ENCODE measurements at regions not wholly inside any gene's neighbourhood (a gene's known extent, or its start where the extent isn't known, plus 50 kb on each side); places are given as distances from the start of the nearest gene placed in this dataset.
"Not testable (repeated sequence)": the region's sequence is repeated elsewhere in the genome, so short reads cannot be mapped to it uniquely, and the experiment has no call there.

- no peak for DNase-seq
- in situ Hi-C loops (cut with MboI; ENCODE audit: low pct_unique_long_range_greater_than_20kb, low sequenced_read_pairs), result no loop called here
Measured at GRCh38 chr14:46008348-46008747, 643.2 kb downstream of the RPL10L start.

- no peak for DNase-seq
- in situ Hi-C loops (cut with MboI; ENCODE audit: low pct_unique_long_range_greater_than_20kb, low sequenced_read_pairs), result no loop called here
Measured at GRCh38 chr14:45998554-45998953, 653.0 kb downstream of the RPL10L start.

DNA sequence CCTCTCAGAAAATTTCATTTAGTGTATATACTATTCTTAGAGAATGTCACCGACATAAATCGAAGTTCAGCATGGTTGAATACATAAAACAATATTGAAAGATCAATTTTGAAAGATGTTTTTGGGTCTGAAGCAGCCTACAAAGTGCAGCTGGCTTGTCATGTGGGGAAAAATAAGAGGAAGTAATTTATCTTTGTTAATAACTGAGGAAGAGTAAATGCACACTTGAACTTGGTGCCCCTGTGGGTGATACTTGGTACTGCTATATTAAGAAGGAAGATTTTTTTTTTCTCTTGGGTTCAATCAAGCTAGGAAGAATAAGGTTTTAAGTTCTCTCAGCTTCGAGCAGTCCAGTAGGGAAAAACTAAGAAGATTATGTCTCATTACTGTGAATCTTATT lies 661.3 kb downstream of the RPL10L start:
- in situ Hi-C loops (cut with MboI; ENCODE audit: low pct_unique_long_range_greater_than_20kb, low sequenced_read_pairs), result no loop called here
- peak; percentile 8 for DNase-seq

DNA sequence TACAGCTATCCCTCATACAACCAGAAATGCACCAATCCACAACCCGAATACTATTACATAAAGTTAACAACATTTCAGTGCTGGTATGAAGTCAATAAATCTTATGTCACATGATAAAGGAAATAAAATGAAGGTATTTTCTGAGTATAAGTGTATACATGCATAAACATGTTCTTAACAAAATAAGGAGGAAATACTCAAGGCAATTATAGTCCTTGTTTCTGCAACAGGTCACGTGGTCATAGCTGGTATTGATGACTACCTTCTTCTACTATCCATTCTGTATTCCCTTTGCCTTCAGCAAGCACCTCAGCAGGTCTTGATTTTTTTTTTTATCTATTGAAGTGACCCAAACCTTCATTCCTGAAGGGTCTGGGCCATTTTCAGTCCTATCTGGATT lies 675.6 kb downstream of the RPL10L start:
- DNase-seq, result no peak
- in situ Hi-C loops (cut with MboI; ENCODE audit: low pct_unique_long_range_greater_than_20kb, low sequenced_read_pairs), result no loop called here

GRCh38 chr14:45972416-45972815 lies 679.2 kb downstream of the RPL10L start:
- no peak for DNase-seq
- in situ Hi-C loops (cut with MboI; ENCODE audit: low pct_unique_long_range_greater_than_20kb, low sequenced_read_pairs), result no loop called here

DNA sequence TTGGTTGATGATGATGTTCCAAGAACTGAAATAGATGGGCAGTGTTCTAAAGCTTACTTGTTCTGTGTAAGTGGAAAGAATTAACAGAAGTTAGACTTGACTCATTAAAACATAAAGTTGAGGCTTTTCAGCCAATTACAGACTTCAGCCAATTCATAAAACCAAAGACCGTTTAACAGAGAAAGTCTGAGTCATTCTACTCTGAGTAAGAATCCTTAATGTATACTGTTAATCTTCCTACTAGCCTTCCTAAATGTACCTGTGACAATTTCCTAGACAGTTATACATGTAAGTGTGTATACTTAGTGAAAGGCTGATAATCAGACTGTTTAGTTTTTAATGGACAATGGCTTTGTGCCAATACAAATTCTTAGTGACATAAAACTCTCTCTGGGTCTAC lies 681.0 kb downstream of the RPL10L start:
- in situ Hi-C loops (cut with MboI; ENCODE audit: low pct_unique_long_range_greater_than_20kb, low sequenced_read_pairs), result no loop called here
- no peak for DNase-seq

- no peak for DNase-seq
- in situ Hi-C loops (cut with MboI; ENCODE audit: low pct_unique_long_range_greater_than_20kb, low sequenced_read_pairs), result no loop called here
Measured at GRCh38 chr14:45968037-45968436, 683.5 kb downstream of the RPL10L start.

- DNase-seq, result no peak
- in situ Hi-C loops (cut with MboI; ENCODE audit: low pct_unique_long_range_greater_than_20kb, low sequenced_read_pairs), result no loop called here
Measured at GRCh38 chr14:45949479-45949878, 696.5 kb upstream of the MIS18BP1 start.

- in situ Hi-C loops (cut with MboI; ENCODE audit: low pct_unique_long_range_greater_than_20kb, low sequenced_read_pairs), result no loop called here
- no peak for DNase-seq
Measured at GRCh38 chr14:45947830-45948229, 694.8 kb upstream of the MIS18BP1 start.

GRCh38 chr14:45946251-45946650 lies 693.2 kb upstream of the MIS18BP1 start:
- no peak for DNase-seq
- in situ Hi-C loops (cut with MboI; ENCODE audit: low pct_unique_long_range_greater_than_20kb, low sequenced_read_pairs), result no loop called here

GRCh38 chr14:45940318-45940717 lies 687.3 kb upstream of the MIS18BP1 start:
- in situ Hi-C loops (cut with MboI; ENCODE audit: low pct_unique_long_range_greater_than_20kb, low sequenced_read_pairs), result no loop called here
- DNase-seq, result no peak

- DNase-seq, result no peak
- in situ Hi-C loops (cut with MboI; ENCODE audit: low pct_unique_long_range_greater_than_20kb, low sequenced_read_pairs), result no loop called here
Measured at GRCh38 chr14:45939572-45939971, 686.6 kb upstream of the MIS18BP1 start.

DNA sequence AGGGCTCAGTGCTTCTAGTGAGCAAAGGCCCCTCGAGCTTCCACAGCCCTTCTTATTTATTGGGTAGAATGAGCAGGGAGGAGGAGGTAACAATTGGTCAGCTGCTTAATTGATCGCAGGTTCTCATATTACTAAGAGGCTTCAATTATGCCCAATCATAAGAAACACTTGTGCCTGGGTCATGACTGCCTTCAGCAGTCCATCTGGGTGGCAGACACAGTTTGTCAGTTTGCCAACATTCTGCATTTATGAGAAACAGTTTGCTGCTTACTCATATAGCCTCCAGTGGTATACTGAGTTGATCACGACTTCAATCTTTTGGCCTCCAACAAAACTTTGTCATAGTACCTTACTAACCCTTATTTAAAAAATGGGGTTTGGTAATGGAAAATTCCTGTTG lies 667.0 kb upstream of the MIS18BP1 start:
- DNase-seq; in situ Hi-C loops (cut with MboI; ENCODE audit: low pct_unique_long_range_greater_than_20kb, low sequenced_read_pairs): not testable (repeated sequence)

- in situ Hi-C loops (cut with MboI; ENCODE audit: low pct_unique_long_range_greater_than_20kb, low sequenced_read_pairs), result no loop called here
Measured at GRCh38 chr14:45916340-45916953, 663.4 kb upstream of the MIS18BP1 start.

DNA sequence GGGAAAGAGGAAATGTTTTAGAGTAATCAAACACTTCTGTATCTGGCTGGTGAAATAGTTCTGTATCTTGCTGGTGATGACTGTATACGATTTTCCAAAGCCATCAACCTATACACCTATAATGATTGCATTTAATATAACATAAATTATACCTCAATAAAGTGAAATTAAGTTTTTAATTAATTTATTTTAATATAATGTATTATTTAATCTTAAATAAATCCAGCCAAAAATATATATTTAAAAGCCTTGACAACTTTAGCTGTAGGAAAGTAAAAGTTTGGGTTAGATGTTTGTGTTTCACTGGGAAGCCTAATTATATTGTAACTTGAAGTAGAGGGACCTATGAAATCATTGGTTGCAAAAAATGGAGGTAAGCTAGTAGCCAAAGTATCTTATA lies 654.8 kb upstream of the MIS18BP1 start:
- in situ Hi-C loops (cut with MboI; ENCODE audit: low pct_unique_long_range_greater_than_20kb, low sequenced_read_pairs), result no loop called here
- DNase-seq, result no peak

More at GRCh38 chr14:45916340-45916953, 663.4 kb upstream of the MIS18BP1 start:
- DNase-seq, result no peak

DNA sequence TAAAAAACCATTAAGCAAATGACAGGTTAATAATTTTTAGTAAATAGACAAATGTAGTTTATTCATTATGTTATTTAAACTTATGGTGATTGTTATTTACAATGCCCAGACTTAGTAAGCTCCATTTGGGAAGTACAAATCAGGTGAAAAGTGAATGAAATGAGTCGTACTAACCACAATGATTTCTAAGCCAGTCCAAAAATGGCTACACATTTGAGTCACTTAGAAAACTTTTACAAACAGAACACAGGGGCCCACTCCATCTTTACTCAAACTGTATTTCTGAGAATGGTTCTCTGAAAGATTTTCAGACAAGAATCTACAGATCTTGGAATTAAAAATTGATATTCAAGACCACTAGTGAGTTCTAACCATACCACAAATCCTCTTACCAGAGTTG lies 653.3 kb upstream of the MIS18BP1 start:
- DNase-seq, result no peak
- in situ Hi-C loops (cut with MboI; ENCODE audit: low pct_unique_long_range_greater_than_20kb, low sequenced_read_pairs), result no loop called here

DNA sequence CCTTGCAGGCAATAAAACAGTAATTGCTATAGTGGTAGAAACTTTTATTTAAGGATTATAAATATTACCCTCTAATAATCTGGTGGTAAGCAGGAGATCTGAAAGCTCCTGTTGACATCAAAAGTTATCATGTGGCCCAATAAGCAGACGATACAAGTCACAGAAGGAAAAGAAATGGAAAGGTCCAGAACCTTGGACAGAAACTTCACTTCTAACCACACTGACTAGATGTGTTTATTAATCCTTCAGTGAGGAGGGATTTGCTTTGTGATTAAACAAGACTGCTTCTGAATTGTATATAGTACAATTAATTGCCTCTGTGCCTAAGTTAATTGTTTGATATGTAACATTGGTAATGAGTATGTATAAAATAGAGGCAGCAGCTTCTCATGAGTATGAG lies 652.7 kb upstream of the MIS18BP1 start:
- no peak for DNase-seq
- in situ Hi-C loops (cut with MboI; ENCODE audit: low pct_unique_long_range_greater_than_20kb, low sequenced_read_pairs), result no loop called here

- in situ Hi-C loops (cut with MboI; ENCODE audit: low pct_unique_long_range_greater_than_20kb, low sequenced_read_pairs), result no loop called here
- no peak for DNase-seq
Measured at GRCh38 chr14:45904314-45904713, 651.3 kb upstream of the MIS18BP1 start.

DNA sequence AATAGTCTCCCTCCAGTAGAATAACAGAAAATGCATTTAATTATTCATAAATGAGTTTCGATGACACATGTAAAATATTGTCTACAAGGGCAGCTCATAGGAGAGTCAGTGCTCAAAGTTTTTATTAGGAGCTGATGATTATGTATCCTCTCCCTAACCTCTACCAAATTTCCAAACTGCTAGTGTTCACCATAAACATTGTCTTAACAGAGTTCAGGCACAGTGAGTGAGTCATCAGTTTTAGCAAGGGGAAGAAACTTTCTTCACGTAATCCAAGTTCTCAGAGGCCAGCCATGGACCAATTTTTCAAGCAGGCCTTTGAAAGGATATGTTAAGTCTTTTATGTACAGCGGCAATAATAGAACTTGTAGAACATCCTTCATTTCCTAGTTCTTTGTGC lies 649.2 kb upstream of the MIS18BP1 start:
- in situ Hi-C loops (cut with MboI; ENCODE audit: low pct_unique_long_range_greater_than_20kb, low sequenced_read_pairs), result no loop called here
- DNase-seq, result no peak

- DNase-seq, result no peak
- in situ Hi-C loops (cut with MboI; ENCODE audit: low pct_unique_long_range_greater_than_20kb, low sequenced_read_pairs), result no loop called here
Measured at GRCh38 chr14:45897439-45897838, 644.4 kb upstream of the MIS18BP1 start.

- in situ Hi-C loops (cut with MboI; ENCODE audit: low pct_unique_long_range_greater_than_20kb, low sequenced_read_pairs), result no loop called here
- no peak for DNase-seq
Measured at GRCh38 chr14:45893127-45893526, 640.1 kb upstream of the MIS18BP1 start.

All from KBM-7 (cell line).